H1 (cell line): ENCODE measurements at regions not wholly inside any gene's neighbourhood (a gene's known extent, or its start where the extent isn't known, plus 50 kb on each side); places are given as distances from the start of the nearest gene placed in this dataset.

Experiments
- CTCF ChIA-PET: fragments of 300-600 bp; sonication (Branson Sonifier 250); formaldehyde crosslinking; loops from one replicate; lab custom pipeline; 2021; ENCODE audit not compliant: partially characterized antibody; lab: Charles Lee
- POLR2A ChIA-PET: fragments of 300-600 bp; sonication (Branson Sonifier 250); formaldehyde crosslinking; loops from one replicate; lab custom pipeline; 2021; ENCODE audit warnings: inconsistent platforms; ENCODE audit not compliant: partially characterized antibody; lab: Charles Lee
- DNase-seq, 2 experiments: peaks; one replicate each; pipeline versions ENCODE4 v3.0.0 to v3.0.0-alpha.2; 2010 to 2022; ENCODE audit warnings: low spot score in 2 of 2, low read depth in 1 of 2, mixed read lengths in 1 of 2
- FAIRE-seq: peaks from 2 replicates; lab custom pipeline; 2011; peaks lifted over from hg19 to GRCh38; lab: Jason Lieb, UNC
- H2AFZ ChIP-seq: 2 replicates; pipeline ENCODE4 v1.8.1; 2012; ENCODE audit warnings: low read length, inconsistent platforms
- H2AK5ac ChIP-seq: 2 replicates; pipeline ENCODE4 v1.6.1; 2013; ENCODE audit warnings: low read depth, low read length
- H2BK120ac ChIP-seq: replicated peaks from 2 replicates; pipeline ENCODE3; 2013; ENCODE audit warnings: low read depth, low read length, inconsistent platforms
- H2BK12ac ChIP-seq: 2 replicates; pipeline ENCODE4 v1.6.1; 2013; ENCODE audit warnings: low read depth, low read length
- H2BK15ac ChIP-seq: 2 replicates; pipeline ENCODE4 v1.6.1; 2013; ENCODE audit warnings: low read length
- H2BK20ac ChIP-seq: 2 replicates; pipeline ENCODE4 v1.6.1; 2013; ENCODE audit warnings: low read length
- H2BK5ac ChIP-seq: 2 replicates; pipeline ENCODE4 v1.6.1; 2013; ENCODE audit warnings: low read depth, low read length
- H3K14ac ChIP-seq: 2 replicates; pipeline ENCODE4 v1.6.1; 2013; ENCODE audit warnings: inconsistent platforms; ENCODE audit not compliant: insufficient read length
- H3K18ac ChIP-seq: 2 replicates; pipeline ENCODE4 v1.6.1; 2013; ENCODE audit warnings: low read length; ENCODE audit errors: extremely low read depth
- H3K23ac ChIP-seq: 2 replicates; pipeline ENCODE4 v1.6.1; 2013; ENCODE audit warnings: inconsistent platforms; ENCODE audit not compliant: insufficient read length
- H3K23me2 ChIP-seq: 2 replicates; pipeline ENCODE4 v1.6.1; 2013; ENCODE audit warnings: low read depth, low read length
- H3K27ac ChIP-seq: 2 replicates; pipeline ENCODE4 v1.6.1; 2011; ENCODE audit warnings: low read depth, low read length, inconsistent platforms
- H3K27me3 ChIP-seq, 4 experiments: replicated peaks in 1 of 4; 1 replicate in 1 of 4; 2 replicates in 3 of 4; pipeline versions ENCODE4 v1.6.1 to v1.8.1; 2011 to 2013; ENCODE audit warnings: low read length in 3 of 4, mild to moderate bottlenecking in 3 of 4, inconsistent platforms in 2 of 4, mixed read lengths in 2 of 4, moderate library complexity in 1 of 4; ENCODE audit not compliant: control insufficient read depth in 3 of 4, insufficient read depth in 3 of 4; ENCODE audit errors: extremely low read depth in 1 of 4
- H3K36me3 ChIP-seq, 4 experiments: 2 replicates each; pipeline versions ENCODE4 v1.6.1 to v1.8.1; 2011 to 2013; ENCODE audit warnings: mild to moderate bottlenecking in 4 of 4, low read length in 3 of 4, moderate library complexity in 2 of 4, control low read depth in 1 of 4, inconsistent platforms in 1 of 4; ENCODE audit not compliant: insufficient read depth in 4 of 4, control insufficient read depth in 2 of 4
- H3K4ac ChIP-seq: replicated peaks from 2 replicates; pipeline ENCODE3; 2013; ENCODE audit warnings: low read length, low read depth, mixed read lengths, inconsistent platforms; ENCODE audit not compliant: insufficient read length
- H3K4me1 ChIP-seq, 4 experiments: replicated peaks in 1 of 4; 1 replicate in 1 of 4; 2 replicates in 3 of 4; pipeline versions ENCODE4 v1.6.1 to v1.8.1; 2011 to 2013; ENCODE audit warnings: low read length in 3 of 4, inconsistent platforms in 2 of 4, mixed read lengths in 1 of 4; ENCODE audit not compliant: insufficient read depth in 4 of 4, control insufficient read depth in 3 of 4
- H3K4me2 ChIP-seq, 2 experiments: 2 replicates each; pipeline versions ENCODE4 v1.6.1 to v1.8.1; 2011 to 2013; ENCODE audit warnings: low read depth in 2 of 2, low read length in 2 of 2, control low read depth in 1 of 2, inconsistent platforms in 1 of 2, mild to moderate bottlenecking in 1 of 2; ENCODE audit not compliant: insufficient read depth in 1 of 2
- H3K4me3 ChIP-seq, 4 experiments: fragments of 200-600, 300-600 bp in 1 of 4; sonication (generic), shearing (Covaris generic), sonication (Bioruptor Twin) in 1 of 4; 2 replicates each; pipeline versions ENCODE4 v1.5.1 to v1.8.1; 2011 to 2016; ENCODE audit warnings: low read length in 4 of 4, low read depth in 3 of 4, control low read depth in 2 of 4, inconsistent platforms in 2 of 4, mild to moderate bottlenecking in 2 of 4, mixed read lengths in 1 of 4, moderate library complexity in 1 of 4; ENCODE audit not compliant: insufficient read depth in 2 of 4; ENCODE audit errors: extremely low read depth in 1 of 4
- H3K56ac ChIP-seq: replicated peaks from 2 replicates; pipeline ENCODE3; 2013; ENCODE audit warnings: low read depth, mild to moderate bottlenecking, mixed read lengths, low read length, inconsistent platforms; ENCODE audit not compliant: insufficient read length
- H3K79me1 ChIP-seq: 2 replicates; pipeline ENCODE4 v1.6.1; 2013; ENCODE audit warnings: low read depth, low read length, control low read depth
- H3K79me2 ChIP-seq, 2 experiments: 2 replicates each; pipeline versions ENCODE4 v1.6.1 to v1.8.1; 2012 to 2013; ENCODE audit warnings: low read length in 2 of 2, mild to moderate bottlenecking in 2 of 2, inconsistent platforms in 1 of 2; ENCODE audit not compliant: insufficient read depth in 2 of 2, control insufficient read depth in 1 of 2
- H3K9ac ChIP-seq, 4 experiments: replicated peaks in 1 of 4; 1 replicate in 1 of 4; 2 replicates in 3 of 4; pipeline versions ENCODE4 v1.6.1 to v1.8.1; 2011 to 2013; ENCODE audit warnings: low read depth in 3 of 4, low read length in 3 of 4, control low read depth in 2 of 4, mild to moderate bottlenecking in 2 of 4, moderate library complexity in 2 of 4, inconsistent platforms in 1 of 4; ENCODE audit errors: extremely low read depth in 1 of 4
- H3K9me3 ChIP-seq, 2 experiments: 2 replicates each; pipeline versions ENCODE4 v1.6.1 to v1.8.1; 2012 to 2013; ENCODE audit warnings: mild to moderate bottlenecking in 2 of 2, moderate library complexity in 2 of 2, control low read depth in 1 of 2, inconsistent platforms in 1 of 2, low read depth in 1 of 2, low read length in 1 of 2, mixed read lengths in 1 of 2; ENCODE audit not compliant: insufficient read depth in 2 of 2
- H4K20me1 ChIP-seq, 2 experiments: replicated peaks in 1 of 2; 2 replicates each; pipeline versions ENCODE3 to v1.8.1; 2011 to 2013; ENCODE audit warnings: inconsistent platforms in 2 of 2, low read length in 2 of 2, mild to moderate bottlenecking in 1 of 2; ENCODE audit not compliant: insufficient read depth in 2 of 2, control insufficient read depth in 1 of 2
- H4K5ac ChIP-seq: 2 replicates; pipeline ENCODE4 v1.6.1; 2013; ENCODE audit warnings: low read length, low read depth, mixed read lengths, inconsistent platforms; ENCODE audit not compliant: insufficient read length
- H4K8ac ChIP-seq: 2 replicates; pipeline ENCODE4 v1.8.0; 2013; ENCODE audit warnings: mild to moderate bottlenecking, moderate library complexity, low read length, inconsistent platforms; ENCODE audit not compliant: insufficient read depth; ENCODE audit errors: extremely low read depth
- H4K91ac ChIP-seq: replicated peaks from 2 replicates; pipeline ENCODE3; 2013; ENCODE audit warnings: low read length, mixed read lengths, inconsistent platforms; ENCODE audit not compliant: insufficient read length
- ASH2L ChIP-seq: fragments of 200-600, 300-600 bp; sonication (generic); IDR thresholded peaks from one replicate; pipeline ENCODE4 v1.7.1; 2017; ENCODE audit warnings: low read length
- ATF3 ChIP-seq: IDR thresholded peaks from 2 replicates; pipeline ENCODE4 v1.6.1; 2011; ENCODE audit warnings: low read depth, mild to moderate bottlenecking, low read length; ENCODE audit not compliant: insufficient read depth
- BACH1 ChIP-seq: IDR thresholded peaks from 2 replicates; pipeline ENCODE4 v1.6.1; 2012; ENCODE audit warnings: low read length, improper control_type of control experiment
- CBX5 ChIP-seq: fragments of 300-800, 300-1000 bp; sonication (generic); IDR thresholded peaks from 2 replicates; pipeline ENCODE4 v1.7.1; 2016; ENCODE audit warnings: antibody characterized with exemption, low read length, low read depth
- CHD1 ChIP-seq: IDR thresholded peaks from 2 replicates; pipeline ENCODE4 v1.6.1; 2012; ENCODE audit warnings: low read depth, low read length, improper control_type of control experiment
- CHD2 ChIP-seq: IDR thresholded peaks from 2 replicates; pipeline ENCODE4 v1.6.1; 2012; ENCODE audit warnings: low read length, improper control_type of control experiment
- CREB1 ChIP-seq: IDR thresholded peaks from 2 replicates; pipeline ENCODE4 v1.6.1; 2012; ENCODE audit warnings: inconsistent platforms
- FOSL1 ChIP-seq: IDR thresholded peaks from 2 replicates; pipeline ENCODE4 v1.6.1; 2011; ENCODE audit warnings: mild to moderate bottlenecking, low read depth, low read length, moderate library complexity; ENCODE audit not compliant: insufficient read depth
- GTF2F1 ChIP-seq: IDR thresholded peaks from 2 replicates; pipeline ENCODE4 v1.6.1; 2012; ENCODE audit warnings: low read depth, low read length, improper control_type of control experiment, borderline replicate concordance
- JUN ChIP-seq: IDR thresholded peaks from 2 replicates; pipeline ENCODE4 v1.6.1; 2011; ENCODE audit warnings: low read depth, mild to moderate bottlenecking, improper control_type of control experiment, low read length
- KDM4A ChIP-seq: IDR thresholded peaks from one replicate; pipeline ENCODE4 v1.7.1; 2012; ENCODE audit warnings: low read depth, mild to moderate bottlenecking, moderate library complexity, low read length, inconsistent platforms; ENCODE audit not compliant: severe bottlenecking
- MAFK ChIP-seq: IDR thresholded peaks from 2 replicates; pipeline ENCODE4 v1.6.1; 2012; ENCODE audit warnings: low read depth, mild to moderate bottlenecking, improper control_type of control experiment, low read length
- SIX5 ChIP-seq: IDR thresholded peaks from 2 replicates; pipeline ENCODE4 v1.6.1; 2011; ENCODE audit warnings: mild to moderate bottlenecking, low read depth, low read length
- SP2 ChIP-seq: IDR thresholded peaks from 2 replicates; pipeline ENCODE4 v1.6.1; 2012; ENCODE audit warnings: mild to moderate bottlenecking, low read length, inconsistent platforms
- SRF ChIP-seq: IDR thresholded peaks from 2 replicates; pipeline ENCODE4 v1.6.1; 2011; ENCODE audit warnings: mild to moderate bottlenecking, low read depth, low read length, moderate library complexity
- TEAD4 ChIP-seq: IDR thresholded peaks from 2 replicates; pipeline ENCODE4 v1.6.1; 2012; ENCODE audit warnings: low read depth, low read length, inconsistent platforms, mixed read lengths
- ZNF274 ChIP-seq: IDR thresholded peaks from 2 replicates; pipeline ENCODE4 v1.7.0; 2012; ENCODE audit warnings: low read length, borderline replicate concordance; ENCODE audit errors: extremely low read depth
- WGBS, 2 experiments: shearing (Covaris generic) in 1 of 2; methylation state at CpG; one replicate each; pipeline versions ENCODE4 v1.1.6 to v1.1.7; 2013 to 2015; ENCODE audit warnings: low lambda C conversion rate in 2 of 2, mixed read lengths in 2 of 2, inconsistent platforms in 1 of 2, low coverage in 1 of 2, missing lambda C conversion rate in 1 of 2; ENCODE audit not compliant: insufficient replicate concordance in 2 of 2, insufficient coverage in 1 of 2, insufficient read length in 1 of 2; ENCODE audit errors: extremely low coverage in 1 of 2, missing lambda C conversion rate in 1 of 2; 5-methylcytosine and 5-hydroxymethylcytosine counted together

DNA sequence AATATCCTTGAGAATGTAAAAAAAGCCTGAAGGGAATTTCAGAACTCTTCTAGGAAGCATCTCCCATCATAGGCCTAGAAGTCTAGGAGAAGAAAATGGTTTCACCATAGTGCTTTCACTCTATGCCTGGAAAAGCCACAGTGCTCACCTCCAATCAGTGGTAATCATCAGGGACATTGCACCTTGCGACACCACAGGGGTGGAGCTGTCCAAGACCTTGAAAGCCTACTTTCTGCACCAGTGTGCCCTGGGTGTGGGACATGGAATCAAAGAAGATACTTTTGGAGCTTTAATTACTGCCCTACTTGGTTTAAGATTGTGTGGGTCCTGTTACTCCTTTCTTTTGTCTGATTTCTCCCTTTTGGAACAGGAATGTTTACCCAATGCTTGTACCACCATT lies 146.8 kb upstream of the NDST4 start:
- Histone ChIP-seq H3K18ac (no peak overlapping the region), H3K27me3 (no peaks in the 10 kb centered on the region), H3K9ac (no peak overlapping the region), H3K79me1 (no peaks in the 10 kb centered on the region), H4K5ac (no peak overlapping the region), H3K56ac (no peak overlapping the region), H3K36me3 (no peaks in the 10 kb centered on the region), H3K23ac (no peak overlapping the region), H3K4me1 (no peaks in the 10 kb centered on the region), H3K4me2 (no peak overlapping the region), H2BK12ac (no peak overlapping the region), H3K27ac (no peak overlapping the region), H2BK120ac (no peak overlapping the region), H2AFZ (no peak overlapping the region), H2BK20ac (no peak overlapping the region), H3K4me3 (no peak overlapping the region), H4K8ac (no peak overlapping the region), H3K4ac (no peak overlapping the region), H2BK15ac (no peak overlapping the region), H3K9me3 (no peaks in the 10 kb centered on the region), H3K14ac (no peak overlapping the region), H2AK5ac (no peak overlapping the region), H4K20me1 (no peaks in the 10 kb centered on the region), H3K23me2 (no peaks in the 10 kb centered on the region), H4K91ac (no peak overlapping the region), H2BK5ac (no peak overlapping the region), H3K79me2 (no peaks in the 10 kb centered on the region)
- FAIRE-seq (no peak), DNase-seq (no peak)
- ChIA-PET POLR2A (no interaction called here), CTCF (no interaction called here)
- WGBS, 2 experiments = 88% methylated on average over 1 of the region's 1 CpG; no CpG with 5 or more reads in 1 of the 2 experiments
- no peak for TF ChIP-seq JUN
- TF ChIP-seq CHD2 = no peak
- no peak for TF ChIP-seq CREB1
- no peak for TF ChIP-seq ASH2L
- no peak for TF ChIP-seq CBX5
- TF ChIP-seq KDM4A = no peak
- no peak for TF ChIP-seq BACH1
- no peak for TF ChIP-seq ZNF274
- no peak for TF ChIP-seq TEAD4
- TF ChIP-seq SP2 = no peak
- TF ChIP-seq ATF3 = no peak
- TF ChIP-seq SRF = no peak
- TF ChIP-seq SIX5 = no peak
- TF ChIP-seq MAFK = no peak
- no peak for TF ChIP-seq FOSL1
- no peak for TF ChIP-seq CHD1
- no peak for TF ChIP-seq GTF2F1
